ENCODE measurements at regions not wholly inside any gene's neighbourhood (a gene's known extent, or its start where the extent isn't known, plus 50 kb on each side); places are given as distances from the start of the nearest gene placed in this dataset.

GRCh38 chr5:117262572-117263131 lies 688.0 kb upstream of the SEMA6A start:
- no peak for TF ChIP-seq TBL1XR1 (IDR thresholded peaks at IDR 0.05; ENCODE audit: low read depth, low read length)
- TF ChIP-seq GABPA (IDR thresholded peaks at IDR 0.05; ENCODE audit: low read depth) = no peak
- no peak for TF ChIP-seq FOXK2 (IDR thresholded peaks at IDR 0.05)
- TF ChIP-seq POLR2A (IDR thresholded peaks at IDR 0.05; ENCODE audit: low read depth, low read length) = no peak

All from GM12878 (cell line).